Common myeloid progenitor, CD34-positive (primary cell): ENCODE measurements at regions not wholly inside any gene's neighbourhood (a gene's known extent, or its start where the extent isn't known, plus 50 kb on each side); places are given as distances from the start of the nearest gene placed in this dataset.

Experiments used
- CTCF ChIA-PET: fragments of 350-600 bp; sonication (Branson Sonifier 250); formaldehyde crosslinking; loops from one replicate; lab custom pipeline; 2021; ENCODE audit warnings: antibody characterized with exemption; lab: Charles Lee
- POLR2A ChIA-PET: fragments of 350-600 bp; sonication (Branson Sonifier 250); formaldehyde crosslinking; loops from one replicate; lab custom pipeline; 2021; ENCODE audit warnings: antibody characterized with exemption; lab: Charles Lee
- DNase-seq, 3 donors: peaks; one replicate each; pipeline versions ENCODE4 v3.0.0 to v3.0.0-alpha.2; 2013
- H3K27ac ChIP-seq, 2 experiments: 1 replicate in 1 of 2; 2 replicates in 1 of 2; pipeline ENCODE4 v1.7.0; 2013; ENCODE audit warnings: inconsistent platforms in 2 of 2, low read length in 2 of 2, mild to moderate bottlenecking in 2 of 2, low read depth in 1 of 2, moderate library complexity in 1 of 2; ENCODE audit not compliant: severe bottlenecking in 2 of 2, insufficient read depth in 1 of 2, poor library complexity in 1 of 2
- H3K27me3 ChIP-seq, 5 experiments: replicated peaks in 2 of 5; 1 replicate in 3 of 5; 2 replicates in 2 of 5; pipeline versions ENCODE4 v1.6.1 to v1.7.0; 2013; ENCODE audit warnings: low read length in 4 of 5, mild to moderate bottlenecking in 2 of 5, moderate library complexity in 2 of 5, inconsistent platforms in 1 of 5; ENCODE audit not compliant: insufficient read depth in 5 of 5, control insufficient read depth in 4 of 5
- H3K36me3 ChIP-seq, 4 experiments: 1 replicate in 2 of 4; 2 replicates in 2 of 4; pipeline versions ENCODE4 v1.6.1 to v1.7.0; 2013; ENCODE audit warnings: low read length in 3 of 4, control low read depth in 1 of 4, mild to moderate bottlenecking in 1 of 4; ENCODE audit not compliant: control insufficient read depth in 4 of 4, insufficient read depth in 4 of 4
- H3K4me1 ChIP-seq, 4 experiments: 1 replicate in 3 of 4; 2 replicates in 1 of 4; pipeline versions ENCODE4 v1.6.1 to v1.7.1; 2013; ENCODE audit warnings: low read length in 3 of 4, mild to moderate bottlenecking in 3 of 4, control low read depth in 1 of 4, inconsistent platforms in 1 of 4, moderate library complexity in 1 of 4; ENCODE audit not compliant: control insufficient read depth in 4 of 4, insufficient read depth in 4 of 4; ENCODE audit errors: control extremely low read depth in 1 of 4
- H3K4me3 ChIP-seq, 7 experiments: 1 replicate in 4 of 7; 2 replicates in 3 of 7; pipeline versions ENCODE4 v1.5.1 to v1.7.0; 2013; ENCODE audit warnings: mild to moderate bottlenecking in 7 of 7, low read length in 6 of 7, moderate library complexity in 6 of 7, inconsistent platforms in 2 of 7, low read depth in 2 of 7, control low read depth in 1 of 7; ENCODE audit not compliant: insufficient read depth in 4 of 7, control insufficient read depth in 1 of 7; ENCODE audit errors: extremely low read depth in 1 of 7
- H3K9me3 ChIP-seq, 5 experiments: 1 replicate in 4 of 5; 2 replicates in 1 of 5; pipeline versions ENCODE4 v1.6.1 to v1.7.1; 2013; ENCODE audit warnings: low read length in 4 of 5, mild to moderate bottlenecking in 2 of 5, inconsistent platforms in 1 of 5, low read depth in 1 of 5, moderate library complexity in 1 of 5; ENCODE audit not compliant: control insufficient read depth in 4 of 5, insufficient read depth in 2 of 5; ENCODE audit errors: control extremely low read depth in 1 of 5
- WGBS: methylation state at CpG from one replicate; pipeline ENCODE4 v1.1.5; 2013; ENCODE audit not compliant: insufficient coverage; 5-methylcytosine and 5-hydroxymethylcytosine counted together

DNA sequence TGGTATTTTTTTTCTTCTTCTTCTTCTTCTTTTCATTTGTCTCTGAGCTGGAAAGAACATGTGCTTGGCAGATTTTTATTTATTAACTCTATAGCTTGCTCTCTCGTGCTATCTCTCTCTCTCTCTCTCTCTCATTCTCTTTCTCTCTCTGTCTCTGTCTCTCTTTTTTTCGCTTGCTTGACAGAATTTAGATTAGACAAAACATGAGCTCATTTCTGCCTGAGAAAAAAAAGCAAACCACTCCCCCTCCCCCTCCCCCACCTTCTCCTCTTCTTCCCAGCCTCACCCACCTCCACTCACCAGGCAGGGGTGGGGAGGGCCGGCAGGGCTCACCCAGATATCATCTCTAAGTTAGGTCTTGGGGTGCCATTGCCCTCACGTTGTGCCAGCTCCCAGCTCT is 81.5 kb downstream of the PJA1 start:
- H3K27ac ChIP-seq = no peak overlapping the region
- ChIA-PET CTCF (interaction anchor here (0.8 to 1.2 kb wide), 2 partner anchors 11 to 70 kb away, joined by 3 read pairs; no protein-coding TSS in a partner anchor), POLR2A (no interaction called here)
- no peak overlapping the region for H3K4me3 ChIP-seq
- H3K36me3 ChIP-seq = no peaks in the 10 kb centered on the region
- no peak for DNase-seq
- H3K4me1 ChIP-seq = no peaks in the 10 kb centered on the region
- 75% methylated on average over 4 of the region's 4 CpGs for WGBS
- peaks cover 0 to 8% (median 0%) of the 10 kb centered on the region in 5 experiments for H3K27me3 ChIP-seq
- H3K9me3 ChIP-seq = no peaks in the 10 kb centered on the region

GRCh38 chrX:69083361-69083760 is 81.9 kb downstream of the PJA1 start:
- POLR2A ChIA-PET = no interaction called here
- CTCF ChIA-PET = interaction anchor here (1.2 kb wide), 1 partner anchor 12 kb away, joined by 3 read pairs; no protein-coding TSS in a partner anchor
- H3K27me3 ChIP-seq = peaks cover 0 to 8% (median 0%) of the 10 kb centered on the region in 5 experiments
- WGBS = 75% methylated on average over 1 of the region's 3 CpGs
- no peaks in the 10 kb centered on the region for H3K9me3 ChIP-seq
- DNase-seq = no peak
- H3K27ac ChIP-seq = no peak overlapping the region
- no peak overlapping the region for H3K4me3 ChIP-seq
- no peaks in the 10 kb centered on the region for H3K36me3 ChIP-seq
- H3K4me1 ChIP-seq = no peaks in the 10 kb centered on the region

- no peaks in the 10 kb centered on the region for H3K36me3 ChIP-seq
- no peaks in the 10 kb centered on the region for H3K9me3 ChIP-seq
- ChIA-PET CTCF (no interaction called here), POLR2A (no interaction called here)
- no peak for DNase-seq
- no peak overlapping the region for H3K27ac ChIP-seq
- H3K27me3 ChIP-seq = peaks cover 0 to 8% (median 0%) of the 10 kb centered on the region in 5 experiments
- H3K4me1 ChIP-seq = no peaks in the 10 kb centered on the region
- H3K4me3 ChIP-seq = no peak overlapping the region
- WGBS = 88% methylated on average over 6 of the region's 7 CpGs
Observed at GRCh38 chrX:69082753-69083150, 82.5 kb downstream of the PJA1 start.

- no peak for DNase-seq
- Histone ChIP-seq H3K4me1 (no peaks in the 10 kb centered on the region), H3K27me3 (peaks cover 0 to 5% (median 0%) of the 10 kb centered on the region in 5 experiments), H3K4me3 (no peak overlapping the region), H3K36me3 (no peaks in the 10 kb centered on the region), H3K9me3 (no peaks in the 10 kb centered on the region), H3K27ac (no peak overlapping the region)
- ChIA-PET POLR2A (no interaction called here), CTCF (no interaction called here)
- 77% methylated on average over 8 of the region's 10 CpGs for WGBS
Observed at GRCh38 chrX:69082055-69082752, 83.0 kb downstream of the PJA1 start.

GRCh38 chrX:69080855-69081465 is 84.3 kb downstream of the PJA1 start:
- Histone ChIP-seq H3K9me3 (no peaks in the 10 kb centered on the region), H3K4me3 (no peak overlapping the region), H3K27me3 (peaks cover 0 to 5% (median 0%) of the 10 kb centered on the region in 5 experiments), H3K36me3 (no peaks in the 10 kb centered on the region), H3K4me1 (no peaks in the 10 kb centered on the region), H3K27ac (no peak overlapping the region)
- 76% methylated on average over 12 of the region's 15 CpGs for WGBS
- ChIA-PET CTCF (interaction anchor here (1.1 kb wide), 1 partner anchor 9 kb away, joined by 3 read pairs; no protein-coding TSS in a partner anchor), POLR2A (no interaction called here)
- no peak for DNase-seq

DNA sequence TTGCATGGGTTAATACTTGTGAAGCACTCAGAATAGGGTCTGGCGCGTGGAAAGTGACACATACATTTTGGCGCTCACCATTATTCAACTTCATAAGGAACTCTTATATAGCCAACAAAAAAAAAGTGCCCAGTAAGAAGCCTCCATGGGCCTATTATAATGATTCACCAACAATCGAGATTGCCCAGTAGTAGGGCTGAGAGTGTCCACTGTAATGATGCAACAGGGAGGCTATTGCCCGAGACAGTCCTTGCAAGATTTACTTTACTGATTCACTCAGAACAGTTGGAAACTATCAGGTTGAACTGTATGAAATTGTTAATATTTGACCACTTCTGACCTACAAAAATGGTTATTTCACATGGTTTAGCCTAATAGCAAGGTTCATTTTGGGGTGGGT is 86.0 kb downstream of the PJA1 start:
- Histone ChIP-seq H3K36me3 (no peaks in the 10 kb centered on the region), H3K4me1 (no peaks in the 10 kb centered on the region), H3K4me3 (no peak overlapping the region), H3K27me3 (peaks cover 0 to 5% (median 0%) of the 10 kb centered on the region in 5 experiments), H3K27ac (no peak overlapping the region), H3K9me3 (no peaks in the 10 kb centered on the region)
- CTCF ChIA-PET = no interaction called here
- POLR2A ChIA-PET = no interaction called here
- WGBS = 100% methylated on average over 5 of the region's 5 CpGs
- no peak for DNase-seq

- 93% methylated on average over 6 of the region's 6 CpGs for WGBS
- ChIA-PET POLR2A (no interaction called here), CTCF (no interaction called here)
- DNase-seq = no peak
- Histone ChIP-seq H3K4me1 (no peaks in the 10 kb centered on the region), H3K36me3 (no peaks in the 10 kb centered on the region), H3K9me3 (no peaks in the 10 kb centered on the region), H3K27me3 (peaks cover 0 to 5% (median 0%) of the 10 kb centered on the region in 5 experiments), H3K27ac (no peak overlapping the region), H3K4me3 (no peak overlapping the region)
Observed at GRCh38 chrX:69077895-69078455, 87.3 kb downstream of the PJA1 start.
